ENCODE measurements at regions not wholly inside any gene's neighbourhood (a gene's known extent, or its start where the extent isn't known, plus 50 kb on each side); places are given as distances from the start of the nearest gene placed in this dataset.
"Not testable (repeated sequence)": the region's sequence is repeated elsewhere in the genome, so short reads cannot be mapped to it uniquely, and the experiment has no call there.

GRCh38 chr12:67716817-67717216 is 68.3 kb downstream of the DYRK2 start:
- DNase-seq, result no peak
- Mint-ChIP-seq H3K4me1 (no peaks in the 10 kb centered on the region), H3K4me3 (no peak overlapping the region), H3K9me3 (no peaks in the 10 kb centered on the region), H3K27ac (no peak overlapping the region), H3K36me3 (ENCODE audit: low read depth) (no peaks in the 10 kb centered on the region), H3K27me3 (peaks cover 4% of the 10 kb centered on the region)
- ChIA-PET CTCF (interaction anchor here (1.0 kb wide), 1 partner anchor 22 kb away, joined by 3 read pairs; no protein-coding TSS in a partner anchor), POLR2A (no interaction called here)

GRCh38 chr12:67719303-67719702 is 70.8 kb downstream of the DYRK2 start:
- H3K36me3 Mint-ChIP-seq (ENCODE audit: low read depth); H3K9me3 Mint-ChIP-seq; H3K4me3 Mint-ChIP-seq; H3K27me3 Mint-ChIP-seq; DNase-seq; H3K4me1 Mint-ChIP-seq; CTCF ChIA-PET; POLR2A ChIA-PET; H3K27ac Mint-ChIP-seq: not testable (repeated sequence)

DNA sequence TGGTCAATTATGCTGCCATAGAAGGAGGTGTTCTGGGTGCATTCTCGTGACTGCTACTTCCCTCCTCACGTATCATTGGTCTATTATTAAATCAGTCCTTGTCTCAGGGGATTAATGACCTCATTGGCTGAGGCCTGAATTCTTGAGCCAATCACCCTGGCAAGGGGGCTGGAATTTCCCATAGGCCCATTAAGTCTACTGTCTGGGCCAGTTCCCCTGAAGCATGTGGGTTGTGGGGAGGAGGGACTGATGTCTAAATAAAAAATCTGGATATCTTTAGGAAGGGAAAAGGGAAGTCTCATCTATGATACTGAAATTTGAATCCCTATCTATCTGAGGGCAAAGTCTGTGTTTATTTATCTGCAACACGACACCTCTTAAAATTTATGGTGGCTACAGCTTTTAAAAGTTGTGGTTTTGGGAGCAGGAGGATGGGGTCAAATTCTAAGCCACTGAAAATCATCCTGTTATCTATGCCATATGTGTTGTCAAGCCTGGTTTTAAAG is 71.9 kb downstream of the DYRK2 start:
- ChIA-PET CTCF (no interaction called here), POLR2A (no interaction called here)
- Mint-ChIP-seq H3K27ac (no peak overlapping the region), H3K27me3 (peaks cover 4% of the 10 kb centered on the region), H3K9me3 (no peaks in the 10 kb centered on the region), H3K4me3 (no peak overlapping the region), H3K36me3 (ENCODE audit: low read depth) (no peaks in the 10 kb centered on the region), H3K4me1 (no peaks in the 10 kb centered on the region)
- DNase-seq, result no peak

DNA sequence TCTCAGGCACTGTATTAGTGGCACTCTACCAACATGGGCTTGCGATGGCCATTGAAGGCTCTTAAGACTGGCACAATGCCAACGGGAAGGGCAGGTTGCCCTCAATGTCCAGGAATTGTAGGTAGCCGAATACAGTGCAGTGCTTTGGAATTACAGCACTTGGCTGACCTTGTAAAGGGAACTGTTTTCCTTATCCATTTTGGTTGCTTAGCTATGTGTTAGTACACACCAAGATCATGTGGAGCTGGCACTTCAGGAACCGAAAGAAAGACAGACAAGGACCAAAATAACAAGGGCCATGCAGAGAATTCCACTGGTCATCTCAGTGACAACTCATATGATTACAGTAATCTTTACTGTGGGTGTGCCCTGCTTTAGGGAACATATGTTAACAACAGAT is 72.7 kb downstream of the DYRK2 start:
- peaks cover 3% of the 10 kb centered on the region for H3K27me3 Mint-ChIP-seq
- no peak overlapping the region for H3K4me3 Mint-ChIP-seq
- ChIA-PET CTCF (no interaction called here), POLR2A (no interaction called here)
- H3K27ac Mint-ChIP-seq, result no peak overlapping the region
- H3K36me3 Mint-ChIP-seq (ENCODE audit: low read depth), result no peaks in the 10 kb centered on the region
- no peaks in the 10 kb centered on the region for H3K9me3 Mint-ChIP-seq
- H3K4me1 Mint-ChIP-seq, result no peaks in the 10 kb centered on the region
- no peak for DNase-seq

- ChIA-PET CTCF (interaction anchor here (0.6 kb wide), 1 partner anchor 208 kb away, joined by 3 read pairs; no protein-coding TSS in a partner anchor), POLR2A (no interaction called here)
- no peaks in the 10 kb centered on the region for H3K27me3 Mint-ChIP-seq
These were observed 73.8 kb downstream of the DYRK2 start for GRCh38 chr12:67722296-67722695.

DNA sequence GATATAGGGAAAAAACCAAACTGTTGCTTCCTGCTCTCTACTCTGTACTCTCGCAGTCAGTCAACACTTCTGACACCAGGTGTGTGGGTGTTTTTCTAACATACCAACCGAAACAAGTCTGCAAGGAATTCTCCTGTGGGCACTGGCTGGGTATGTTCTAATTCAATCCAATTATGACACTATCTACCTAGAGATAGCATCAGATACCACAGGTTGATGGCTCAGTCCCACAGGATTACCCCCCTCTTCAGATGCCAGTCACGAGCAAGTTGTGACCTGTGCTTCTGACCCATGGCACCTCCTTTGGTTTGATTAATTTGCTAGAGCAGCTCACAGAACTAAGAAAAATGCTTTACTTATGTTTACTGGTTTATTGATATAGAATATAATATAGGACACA is 78.3 kb downstream of the DYRK2 start:
- Mint-ChIP-seq H3K9me3 (no peaks in the 10 kb centered on the region), H3K4me3 (no peak overlapping the region), H3K27ac (no peak overlapping the region), H3K36me3 (ENCODE audit: low read depth) (no peaks in the 10 kb centered on the region), H3K4me1 (no peaks in the 10 kb centered on the region), H3K27me3 (peaks cover 2% of the 10 kb centered on the region)
- ChIA-PET POLR2A (no interaction called here), CTCF (no interaction called here)
- no peak for DNase-seq

More at GRCh38 chr12:67722296-67722695, 73.8 kb downstream of the DYRK2 start:
- Mint-ChIP-seq H3K36me3 (ENCODE audit: low read depth) (no peaks in the 10 kb centered on the region), H3K4me1 (no peaks in the 10 kb centered on the region), H3K4me3 (no peak overlapping the region), H3K9me3 (no peaks in the 10 kb centered on the region), H3K27ac (no peak overlapping the region)
- no peak for DNase-seq

- Mint-ChIP-seq H3K27me3 (peaks cover 9% of the 10 kb centered on the region), H3K4me3 (no peak overlapping the region), H3K36me3 (ENCODE audit: low read depth) (no peaks in the 10 kb centered on the region), H3K9me3 (no peaks in the 10 kb centered on the region), H3K4me1 (no peaks in the 10 kb centered on the region), H3K27ac (no peak overlapping the region)
- no peak for DNase-seq
- ChIA-PET POLR2A (no interaction called here), CTCF (interaction anchor here (1.4 kb wide), 1 partner anchor 16 kb away, joined by 4 read pairs; no protein-coding TSS in a partner anchor)
These were observed 79.4 kb downstream of the DYRK2 start for GRCh38 chr12:67727702-67728666.

DNA sequence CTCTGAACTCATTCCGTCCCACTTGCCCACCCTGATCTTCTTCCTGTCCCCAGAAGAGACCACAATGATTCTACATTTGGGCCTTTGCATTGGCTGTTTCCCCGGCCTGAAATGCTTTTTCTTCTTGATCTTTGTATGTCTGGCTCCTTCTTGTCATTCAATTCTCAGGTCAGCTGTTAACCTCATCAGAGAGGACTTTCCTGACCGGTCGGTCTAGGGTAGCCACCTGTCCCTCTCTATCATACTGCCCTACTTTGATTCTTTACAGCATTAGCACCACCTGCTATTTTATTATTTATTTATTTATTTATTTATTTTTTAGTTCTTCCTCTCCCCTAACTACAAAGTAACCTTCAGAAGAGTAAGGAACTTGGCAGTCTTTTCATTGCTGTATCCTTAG is 84.3 kb downstream of the DYRK2 start:
- H3K36me3 Mint-ChIP-seq (ENCODE audit: low read depth), result no peaks in the 10 kb centered on the region
- no peaks in the 10 kb centered on the region for H3K9me3 Mint-ChIP-seq
- POLR2A ChIA-PET, result no interaction called here

DNA sequence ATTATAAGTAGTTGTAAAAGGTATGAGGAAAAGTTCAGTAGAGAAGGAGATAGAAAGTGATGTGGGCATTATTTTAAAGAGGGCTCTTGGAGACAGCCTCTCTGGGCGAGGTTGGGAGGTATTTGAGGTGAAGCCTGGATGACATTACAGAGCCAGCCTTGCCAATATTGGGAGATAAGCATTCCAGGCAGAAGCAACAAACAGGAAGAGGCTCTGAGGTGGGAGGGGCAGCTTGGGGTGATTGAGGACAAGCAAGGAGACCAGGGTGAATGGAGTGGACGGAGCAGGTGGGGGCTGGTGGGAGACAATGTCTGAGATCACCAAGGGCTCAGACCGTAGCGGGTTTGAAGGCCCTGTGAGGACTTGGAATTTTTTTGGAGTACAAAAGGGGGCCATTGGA is 87.3 kb downstream of the DYRK2 start:
- no peak overlapping the region for H3K4me3 Mint-ChIP-seq
- no peak overlapping the region for H3K27ac Mint-ChIP-seq
- no peaks in the 10 kb centered on the region for H3K9me3 Mint-ChIP-seq
- no peak for DNase-seq
- H3K27me3 Mint-ChIP-seq, result peaks cover 9% of the 10 kb centered on the region
- no peaks in the 10 kb centered on the region for H3K36me3 Mint-ChIP-seq (ENCODE audit: low read depth)
- no peaks in the 10 kb centered on the region for H3K4me1 Mint-ChIP-seq
- POLR2A ChIA-PET, result no interaction called here
- CTCF ChIA-PET, result no interaction called here

More for the DNA sequence above, 84.3 kb downstream of the DYRK2 start:
- Mint-ChIP-seq H3K27me3 (peaks cover 9% of the 10 kb centered on the region), H3K27ac (no peak overlapping the region), H3K4me3 (no peak overlapping the region), H3K4me1 (no peaks in the 10 kb centered on the region)
- CTCF ChIA-PET, result no interaction called here
- no peak for DNase-seq

DNA sequence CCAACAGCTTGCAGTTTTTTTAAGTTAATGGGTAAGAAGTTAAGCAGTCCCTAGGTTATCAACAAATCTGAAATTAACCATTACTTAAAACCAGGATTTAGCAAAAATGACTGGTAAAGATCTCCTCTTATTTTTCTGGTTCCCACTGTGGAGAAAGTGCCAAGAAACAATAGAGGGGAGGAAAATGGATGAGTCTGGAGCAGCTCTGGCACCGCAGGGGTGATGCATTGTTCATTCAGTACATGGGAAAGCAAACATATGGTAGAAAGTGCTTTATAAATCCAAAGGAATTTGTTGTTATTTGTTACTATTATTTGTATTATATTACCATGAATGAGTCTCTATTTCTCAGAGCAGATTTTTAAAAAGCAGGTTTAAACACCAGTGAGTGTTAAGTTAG is 92.2 kb downstream of the DYRK2 start:
- Mint-ChIP-seq H3K36me3 (ENCODE audit: low read depth) (no peaks in the 10 kb centered on the region), H3K4me3 (no peak overlapping the region), H3K9me3 (peaks cover under 1% of the 10 kb centered on the region), H3K4me1 (no peaks in the 10 kb centered on the region), H3K27ac (no peak overlapping the region), H3K27me3 (no peaks in the 10 kb centered on the region)
- no peak for DNase-seq
- ChIA-PET CTCF (no interaction called here), POLR2A (no interaction called here)

DNA sequence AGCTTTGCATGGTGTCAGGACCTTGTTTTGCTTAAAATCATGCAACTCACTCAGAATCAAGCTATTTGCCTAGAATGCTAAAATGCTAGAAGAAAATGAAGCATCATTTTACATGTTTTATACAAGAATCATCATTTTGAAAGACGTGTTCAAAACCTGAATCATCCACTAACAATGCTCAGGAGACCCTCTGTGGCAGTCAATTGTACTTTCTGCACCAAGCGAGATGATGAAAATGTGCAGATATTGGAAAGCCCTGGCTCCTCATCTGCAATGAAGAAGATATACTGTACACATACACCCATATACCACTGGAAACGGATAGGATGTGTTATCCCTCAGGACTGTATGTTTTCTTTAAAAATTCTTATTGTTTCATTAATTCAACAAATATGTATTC is 92.7 kb downstream of the DYRK2 start:
- no peak for DNase-seq
- H3K4me3 Mint-ChIP-seq, result no peak overlapping the region
- H3K9me3 Mint-ChIP-seq, result peaks cover 3% of the 10 kb centered on the region
- CTCF ChIA-PET, result no interaction called here
- H3K27me3 Mint-ChIP-seq, result no peaks in the 10 kb centered on the region
- POLR2A ChIA-PET, result no interaction called here
- no peak overlapping the region for H3K27ac Mint-ChIP-seq
- H3K4me1 Mint-ChIP-seq, result no peaks in the 10 kb centered on the region
- H3K36me3 Mint-ChIP-seq (ENCODE audit: low read depth), result no peaks in the 10 kb centered on the region

GRCh38 chr12:67742461-67742860 is 93.9 kb downstream of the DYRK2 start:
- H3K27me3 Mint-ChIP-seq, result no peaks in the 10 kb centered on the region
- H3K4me3 Mint-ChIP-seq, result no peak overlapping the region
- ChIA-PET POLR2A (no interaction called here), CTCF (no interaction called here)
- no peak for DNase-seq
- H3K4me1 Mint-ChIP-seq, result no peaks in the 10 kb centered on the region
- no peaks in the 10 kb centered on the region for H3K36me3 Mint-ChIP-seq (ENCODE audit: low read depth)
- H3K27ac Mint-ChIP-seq, result no peak overlapping the region
- H3K9me3 Mint-ChIP-seq, result peaks cover 4% of the 10 kb centered on the region

GRCh38 chr12:67747869-67748742 is 99.6 kb downstream of the DYRK2 start:
- no peaks in the 10 kb centered on the region for H3K36me3 Mint-ChIP-seq (ENCODE audit: low read depth)
- no peak overlapping the region for H3K4me3 Mint-ChIP-seq
- POLR2A ChIA-PET, result no interaction called here
- no peaks in the 10 kb centered on the region for H3K27me3 Mint-ChIP-seq
- H3K27ac Mint-ChIP-seq, result no peak overlapping the region
- peaks cover 4% of the 10 kb centered on the region for H3K9me3 Mint-ChIP-seq
- CTCF ChIA-PET, result no interaction called here
- DNase-seq, result no peak
- no peaks in the 10 kb centered on the region for H3K4me1 Mint-ChIP-seq
